ENCODE measurements at regions not wholly inside any gene's neighbourhood (a gene's known extent, or its start where the extent isn't known, plus 50 kb on each side); places are given as distances from the start of the nearest gene placed in this dataset.

DNA sequence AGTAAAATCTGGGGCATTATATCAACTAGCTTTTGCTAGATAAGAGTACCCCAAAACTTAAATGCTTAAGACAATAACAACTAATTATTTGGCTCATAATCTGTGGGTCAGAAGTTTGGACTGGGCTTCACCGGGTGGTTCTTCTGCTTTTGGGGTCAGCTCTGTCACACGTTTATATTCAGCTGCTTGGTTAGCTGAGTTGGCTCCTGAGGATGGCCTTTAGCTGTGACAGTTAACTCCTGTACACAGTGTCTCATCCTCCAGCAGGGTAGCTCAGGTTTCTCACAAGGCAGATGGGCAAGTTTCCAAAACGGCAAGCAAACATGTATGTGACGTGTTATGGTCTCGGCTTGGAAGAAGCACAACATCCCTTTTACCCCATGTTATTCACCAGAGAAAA lies 488.2 kb downstream of the TLE4 start:
- no peaks in the 10 kb centered on the region for H3K27me3 ChIP-seq
- no peak for DNase-seq (ENCODE audit: extremely low spot score in 2 of 2)
- no peak for TF ChIP-seq POLR2A (IDR thresholded peaks at IDR 0.05)
- TF ChIP-seq POLR2AphosphoS5 (IDR thresholded peaks at IDR 0.05; ENCODE audit: insufficient read depth in 1 of 2, low read depth in 1 of 2), result no peak
- TF ChIP-seq, protein P1, sequence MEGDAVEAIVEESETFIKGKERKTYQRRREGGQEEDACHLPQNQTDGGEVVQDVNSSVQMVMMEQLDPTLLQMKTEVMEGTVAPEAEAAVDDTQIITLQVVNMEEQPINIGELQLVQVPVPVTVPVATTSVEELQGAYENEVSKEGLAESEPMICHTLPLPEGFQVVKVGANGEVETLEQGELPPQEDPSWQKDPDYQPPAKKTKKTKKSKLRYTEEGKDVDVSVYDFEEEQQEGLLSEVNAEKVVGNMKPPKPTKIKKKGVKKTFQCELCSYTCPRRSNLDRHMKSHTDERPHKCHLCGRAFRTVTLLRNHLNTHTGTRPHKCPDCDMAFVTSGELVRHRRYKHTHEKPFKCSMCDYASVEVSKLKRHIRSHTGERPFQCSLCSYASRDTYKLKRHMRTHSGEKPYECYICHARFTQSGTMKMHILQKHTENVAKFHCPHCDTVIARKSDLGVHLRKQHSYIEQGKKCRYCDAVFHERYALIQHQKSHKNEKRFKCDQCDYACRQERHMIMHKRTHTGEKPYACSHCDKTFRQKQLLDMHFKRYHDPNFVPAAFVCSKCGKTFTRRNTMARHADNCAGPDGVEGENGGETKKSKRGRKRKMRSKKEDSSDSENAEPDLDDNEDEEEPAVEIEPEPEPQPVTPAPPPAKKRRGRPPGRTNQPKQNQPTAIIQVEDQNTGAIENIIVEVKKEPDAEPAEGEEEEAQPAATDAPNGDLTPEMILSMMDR (IDR thresholded peaks at IDR 0.05), result no peak
- H3K27ac ChIP-seq, result no peak overlapping the region
- H3K9me3 ChIP-seq, result no peaks in the 10 kb centered on the region
- H3K36me3 ChIP-seq, result no peaks in the 10 kb centered on the region
- no peaks in the 10 kb centered on the region for H3K4me1 ChIP-seq
- intact Hi-C loops (cut with DNase I), result no loop called here
- no peak overlapping the region for H3K4me3 ChIP-seq

DNA sequence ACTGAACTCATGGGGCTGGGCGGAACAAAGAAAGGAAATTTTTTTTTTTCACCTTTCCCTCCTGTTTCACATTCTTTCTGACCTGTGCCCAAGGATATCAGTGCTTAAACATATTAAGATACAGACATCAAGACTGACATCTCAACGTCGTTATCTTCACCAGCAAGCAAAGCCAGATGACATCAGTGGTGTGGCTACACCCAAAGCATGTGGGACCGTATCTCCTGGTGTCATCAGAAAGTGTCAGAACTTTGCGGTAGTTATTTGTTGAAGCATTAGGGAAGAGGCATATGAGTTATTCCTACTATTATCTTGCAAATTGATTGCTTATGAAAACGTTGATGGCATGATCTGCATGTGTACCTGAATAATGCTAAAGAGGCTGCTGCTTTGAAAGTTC lies 487.4 kb downstream of the TLE4 start:
- intact Hi-C loops (cut with DNase I), result no loop called here
- TF ChIP-seq POLR2AphosphoS5 (IDR thresholded peaks at IDR 0.05; ENCODE audit: insufficient read depth in 1 of 2, low read depth in 1 of 2) (no peak), POLR2A (IDR thresholded peaks at IDR 0.05) (no peak)
- TF ChIP-seq, protein P1 (IDR thresholded peaks at IDR 0.05), result no peak
- H3K9me3 ChIP-seq, result no peaks in the 10 kb centered on the region

DNA sequence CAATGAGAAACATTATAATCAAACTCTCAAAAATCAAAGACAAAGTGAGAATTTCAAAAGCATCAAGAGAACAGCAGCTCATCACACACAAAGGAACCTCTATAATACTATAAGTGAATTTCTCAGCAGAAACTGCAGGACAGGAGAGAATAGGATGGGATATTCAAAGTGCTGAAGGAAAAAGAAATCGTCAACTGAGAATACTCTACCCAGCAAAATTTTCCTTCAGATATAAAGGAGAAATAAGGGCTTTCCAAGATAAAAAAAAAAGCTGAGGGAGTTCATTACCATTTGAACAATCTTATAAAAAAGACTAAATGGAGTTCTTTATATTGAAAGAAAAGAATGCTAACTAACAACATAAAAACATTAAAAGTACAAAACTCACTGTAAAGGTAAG lies 481.1 kb downstream of the TLE4 start:
- Histone ChIP-seq H3K4me3 (no peak overlapping the region), H3K4me1 (no peaks in the 10 kb centered on the region), H3K27me3 (no peaks in the 10 kb centered on the region), H3K36me3 (no peaks in the 10 kb centered on the region), H3K27ac (no peak overlapping the region), H3K9me3 (no peaks in the 10 kb centered on the region)
- DNase-seq (ENCODE audit: extremely low spot score in 2 of 2), result no peak
- intact Hi-C loops (cut with DNase I), result no loop called here
- TF ChIP-seq POLR2A (IDR thresholded peaks at IDR 0.05) (no peak), POLR2AphosphoS5 (IDR thresholded peaks at IDR 0.05; ENCODE audit: insufficient read depth in 1 of 2, low read depth in 1 of 2) (no peak)
- TF ChIP-seq, protein P1 (IDR thresholded peaks at IDR 0.05), result no peak

More for the DNA sequence above, 487.4 kb downstream of the TLE4 start:
- H3K27me3 ChIP-seq, result no peaks in the 10 kb centered on the region
- no peak for DNase-seq (ENCODE audit: extremely low spot score in 2 of 2)
- H3K27ac ChIP-seq, result no peak overlapping the region
- H3K4me3 ChIP-seq, result no peak overlapping the region
- H3K4me1 ChIP-seq, result no peaks in the 10 kb centered on the region
- H3K36me3 ChIP-seq, result no peaks in the 10 kb centered on the region

DNA sequence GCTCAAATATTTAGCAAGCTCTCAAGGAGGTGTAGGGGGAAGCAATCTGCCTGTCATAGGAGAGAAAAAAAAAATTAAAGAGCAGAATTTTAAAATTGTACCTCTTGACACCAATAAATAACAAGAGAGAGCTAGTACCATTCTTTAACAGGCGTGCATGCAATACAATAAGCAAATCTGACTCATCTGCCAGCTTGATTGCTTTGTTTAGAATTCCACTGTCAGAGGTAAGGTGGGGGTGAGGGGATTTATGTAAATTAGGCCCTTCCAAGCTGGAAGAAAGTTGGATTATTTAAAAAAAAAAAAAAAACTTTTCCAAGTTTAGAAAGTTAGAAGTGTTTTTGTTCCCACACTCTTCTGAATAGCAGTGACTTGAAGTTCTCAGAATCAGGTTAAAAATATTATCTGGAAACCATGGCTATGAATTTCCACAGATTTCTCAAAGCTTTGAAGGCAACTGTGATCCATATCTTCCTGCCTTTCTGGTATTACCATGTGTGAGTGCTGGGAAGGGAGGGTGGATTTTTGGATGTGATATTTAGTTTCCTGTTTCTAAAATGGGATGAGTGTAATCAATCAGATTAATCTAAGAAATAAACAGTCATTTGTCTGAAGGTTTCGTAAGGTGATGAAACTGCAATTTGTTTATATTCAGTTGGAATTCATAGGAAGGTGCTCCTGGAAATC lies 477.5 kb downstream of the TLE4 start:
- intact Hi-C loops (cut with DNase I), result no loop called here
- no peaks in the 10 kb centered on the region for H3K36me3 ChIP-seq
- DNase-seq (ENCODE audit: extremely low spot score in 2 of 2), result no peak
- H3K4me3 ChIP-seq, result no peak overlapping the region
- H3K27me3 ChIP-seq, result no peaks in the 10 kb centered on the region
- TF ChIP-seq POLR2A (IDR thresholded peaks at IDR 0.05) (no peak), POLR2AphosphoS5 (IDR thresholded peaks at IDR 0.05; ENCODE audit: insufficient read depth in 1 of 2, low read depth in 1 of 2) (no peak)
- TF ChIP-seq, protein P1 (IDR thresholded peaks at IDR 0.05), result no peak
- H3K4me1 ChIP-seq, result no peaks in the 10 kb centered on the region
- no peak overlapping the region for H3K27ac ChIP-seq
- no peaks in the 10 kb centered on the region for H3K9me3 ChIP-seq

DNA sequence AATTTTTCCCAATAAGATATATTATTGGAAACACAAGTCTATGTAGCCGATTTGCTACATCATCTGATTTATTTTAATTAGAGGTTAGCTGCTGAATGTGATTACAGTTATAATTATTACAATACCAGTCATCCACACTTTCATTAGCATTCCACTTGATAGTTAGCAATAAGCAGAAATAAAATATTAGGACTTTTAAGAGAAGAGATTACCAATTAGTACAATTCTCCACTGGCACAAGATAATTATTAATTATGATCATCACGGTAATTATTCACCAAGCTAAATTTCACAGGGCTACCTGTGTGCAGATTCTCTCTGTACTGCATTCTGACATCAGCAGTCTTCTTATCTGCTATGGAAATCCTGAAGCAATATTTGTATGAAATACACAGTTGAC lies 474.7 kb downstream of the TLE4 start:
- Histone ChIP-seq H3K4me1 (no peaks in the 10 kb centered on the region), H3K27me3 (no peaks in the 10 kb centered on the region), H3K36me3 (no peaks in the 10 kb centered on the region), H3K27ac (no peak overlapping the region), H3K9me3 (no peaks in the 10 kb centered on the region), H3K4me3 (no peak overlapping the region)
- no peak for DNase-seq (ENCODE audit: extremely low spot score in 2 of 2)
- TF ChIP-seq, protein P1 (IDR thresholded peaks at IDR 0.05), result no peak
- intact Hi-C loops (cut with DNase I), result no loop called here

All from vagina (tissue), 2 donors.